Dendritic cell treated with granulocyte-macrophage colony-stimulating factor and Interleukin-4, amounts not matched to agents 40 ng/mL and 50 ng/mL, for 4 days (primary cell): ENCODE measurements at regions not wholly inside any gene's neighbourhood (a gene's known extent, or its start where the extent isn't known, plus 50 kb on each side); places are given as distances from the start of the nearest gene placed in this dataset.

Source experiments
- H3K27ac Mint-ChIP-seq: one replicate; pipeline ENCODE4 v1.8.0; 2022; ENCODE audit warnings: mild to moderate bottlenecking, mixed read lengths
- H3K27me3 Mint-ChIP-seq: one replicate; pipeline ENCODE4 v1.8.0; 2022; ENCODE audit warnings: mild to moderate bottlenecking, mixed read lengths
- H3K36me3 Mint-ChIP-seq: one replicate; pipeline ENCODE4 v1.8.0; 2022; ENCODE audit warnings: low read depth, mixed read lengths
- H3K4me1 Mint-ChIP-seq: one replicate; pipeline ENCODE4 v1.8.0; 2022; ENCODE audit warnings: low read depth, mixed read lengths
- H3K4me3 Mint-ChIP-seq: one replicate; pipeline ENCODE4 v1.8.0; 2022; ENCODE audit warnings: mild to moderate bottlenecking, moderate library complexity, mixed read lengths
- H3K9me3 Mint-ChIP-seq: one replicate; pipeline ENCODE4 v1.8.0; 2022; ENCODE audit warnings: mixed read lengths
- intact Hi-C: fragments of 100-400 bp; cut with micrococcal nuclease; formaldehyde crosslinking; loops from one replicate; pipeline ENCODE4 v1.15.0; 2022

DNA sequence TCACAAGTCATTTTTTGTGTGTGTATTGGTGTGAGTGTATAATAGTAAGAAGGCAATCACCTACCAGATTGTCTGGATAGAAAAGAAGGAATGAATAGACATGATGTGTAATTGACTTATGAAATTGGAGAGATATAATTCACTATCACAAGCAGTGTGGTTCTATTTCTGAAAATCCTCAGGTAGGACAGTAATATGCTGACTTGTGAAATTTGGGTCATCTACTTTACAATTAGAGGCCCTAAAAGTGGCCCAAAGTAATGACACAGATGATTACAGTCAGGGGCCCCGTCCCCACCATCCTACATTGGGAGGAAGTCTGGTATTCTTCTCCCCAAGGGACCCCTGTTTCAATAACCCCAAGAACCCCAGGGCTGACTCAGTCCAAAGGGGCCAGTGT is 73.6 kb upstream of the SELENOK start:
- intact Hi-C loops, result no loop called here
- Mint-ChIP-seq H3K9me3 (peaks cover 24% of the 10 kb centered on the region), H3K36me3 (no peaks in the 10 kb centered on the region)

DNA sequence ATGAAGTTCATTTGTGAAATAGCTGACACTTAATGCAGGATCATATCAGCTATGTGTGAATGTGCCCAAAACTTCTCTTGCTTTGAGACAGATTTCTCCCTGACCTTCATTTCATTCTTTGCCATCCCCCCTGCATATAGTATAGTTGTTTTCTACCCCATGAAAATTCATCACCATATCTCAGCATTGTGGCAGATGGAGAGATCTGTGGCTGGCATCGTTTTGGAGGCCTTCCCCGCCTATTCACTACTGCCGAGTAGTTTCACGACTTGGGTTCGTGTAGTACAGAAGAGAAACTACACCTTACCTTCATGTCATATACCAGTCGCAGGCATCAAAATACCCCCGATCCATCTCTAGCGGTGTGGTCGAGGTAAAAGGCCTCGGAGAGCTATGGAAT is 66.2 kb upstream of the SELENOK start:
- peaks cover 1% of the 10 kb centered on the region for H3K27me3 Mint-ChIP-seq
- H3K4me3 Mint-ChIP-seq, result no peak overlapping the region
- no peaks in the 10 kb centered on the region for H3K36me3 Mint-ChIP-seq
- H3K4me1 Mint-ChIP-seq, result no peaks in the 10 kb centered on the region
- no peaks in the 10 kb centered on the region for H3K9me3 Mint-ChIP-seq
- intact Hi-C loops, result no loop called here
- H3K27ac Mint-ChIP-seq, result no peak overlapping the region

More for the DNA sequence above, 73.6 kb upstream of the SELENOK start:
- H3K4me1 Mint-ChIP-seq, result no peaks in the 10 kb centered on the region
- no peaks in the 10 kb centered on the region for H3K27me3 Mint-ChIP-seq
- H3K4me3 Mint-ChIP-seq, result no peak overlapping the region
- no peak overlapping the region for H3K27ac Mint-ChIP-seq

DNA sequence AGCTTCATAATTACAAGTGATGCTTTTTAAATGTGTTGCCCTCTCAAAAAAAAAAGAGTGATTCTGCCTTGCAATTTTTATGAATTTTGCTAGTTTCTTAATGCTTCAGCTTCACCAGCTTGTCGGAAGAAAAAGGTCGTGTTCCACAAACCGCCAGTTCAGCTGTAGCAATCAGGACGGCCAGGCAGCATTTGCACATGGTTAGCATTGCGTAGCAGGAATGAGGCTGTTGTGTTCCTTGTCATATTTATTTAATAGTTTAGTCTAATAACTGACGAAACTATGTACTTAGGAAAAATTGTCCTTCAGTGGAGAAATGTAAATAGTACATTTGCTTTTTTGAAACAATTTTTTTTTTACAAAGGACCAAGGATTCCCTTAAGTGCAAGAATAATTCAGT is 64.9 kb upstream of the SELENOK start:
- no peak overlapping the region for H3K4me3 Mint-ChIP-seq

DNA sequence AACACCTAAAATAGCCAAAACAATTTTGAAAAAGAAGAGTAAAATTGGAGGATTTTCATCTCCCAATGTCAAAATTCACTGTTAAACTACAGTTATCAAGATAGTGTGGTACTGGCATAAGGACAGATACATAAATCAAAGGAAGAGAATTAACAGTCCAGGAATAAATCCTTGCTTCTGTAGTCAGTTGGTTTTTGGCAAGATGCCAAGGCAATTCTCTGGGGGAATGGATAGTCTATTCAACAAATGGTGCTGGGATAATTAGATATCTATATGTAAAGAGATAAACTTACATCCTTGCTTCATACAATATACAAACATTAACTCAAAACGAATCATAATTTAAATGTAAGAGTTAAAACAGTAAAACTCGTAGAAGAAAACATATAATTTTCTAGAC is 57.9 kb upstream of the SELENOK start:
- H3K4me3 Mint-ChIP-seq, result no peak overlapping the region
- H3K9me3 Mint-ChIP-seq, result peaks cover 24% of the 10 kb centered on the region
- no peaks in the 10 kb centered on the region for H3K4me1 Mint-ChIP-seq
- H3K27ac Mint-ChIP-seq, result no peak overlapping the region
- intact Hi-C loops, result no loop called here
- H3K36me3 Mint-ChIP-seq, result no peaks in the 10 kb centered on the region
- peaks cover 1% of the 10 kb centered on the region for H3K27me3 Mint-ChIP-seq

More for the DNA sequence above, 64.9 kb upstream of the SELENOK start:
- no peaks in the 10 kb centered on the region for H3K36me3 Mint-ChIP-seq
- H3K27ac Mint-ChIP-seq, result no peak overlapping the region
- no peaks in the 10 kb centered on the region for H3K4me1 Mint-ChIP-seq
- intact Hi-C loops, result no loop called here
- no peaks in the 10 kb centered on the region for H3K9me3 Mint-ChIP-seq
- H3K27me3 Mint-ChIP-seq, result peaks cover 1% of the 10 kb centered on the region

DNA sequence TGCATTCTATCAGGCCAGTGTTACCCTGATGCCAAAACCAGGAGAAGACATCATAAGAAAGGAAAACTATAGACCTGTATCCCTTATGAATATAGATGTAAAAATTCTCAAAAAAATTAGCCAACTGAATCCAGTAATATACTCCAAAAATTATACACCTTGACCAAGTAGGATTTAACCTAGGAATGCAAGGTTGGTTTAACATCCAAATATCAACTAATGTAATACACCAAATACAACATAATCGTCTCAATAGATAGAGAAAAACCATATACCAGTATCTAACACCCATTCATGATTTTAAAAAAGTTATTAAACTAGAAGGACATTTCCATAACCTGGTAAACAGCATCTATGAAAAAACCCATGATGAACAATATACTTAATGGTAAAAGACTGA is 56.5 kb upstream of the SELENOK start:
- Mint-ChIP-seq H3K27me3 (no peaks in the 10 kb centered on the region), H3K4me1 (no peaks in the 10 kb centered on the region), H3K4me3 (no peak overlapping the region), H3K36me3 (no peaks in the 10 kb centered on the region), H3K27ac (no peak overlapping the region), H3K9me3 (peaks cover 24% of the 10 kb centered on the region)
- intact Hi-C loops, result no loop called here

DNA sequence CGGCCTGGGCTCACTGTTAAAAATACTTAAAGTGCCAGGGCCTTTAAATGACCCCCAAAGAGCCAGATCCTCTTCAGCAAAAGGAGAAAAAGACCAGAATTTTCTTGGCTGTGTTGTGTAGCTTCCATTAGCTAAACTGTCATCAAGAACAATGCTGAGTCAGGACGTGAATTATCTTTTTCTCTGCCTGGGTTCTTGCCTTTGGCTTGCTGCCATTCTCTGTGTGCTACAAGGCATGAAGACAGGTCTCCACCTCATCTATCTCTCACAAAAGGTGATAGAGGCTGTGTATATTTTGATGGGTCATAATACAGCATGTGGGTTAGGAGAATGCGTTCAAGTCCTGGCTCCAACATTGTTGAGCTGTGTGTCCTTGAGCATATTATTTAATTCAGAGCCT is 52.4 kb upstream of the SELENOK start:
- intact Hi-C loops, result no loop called here
- no peaks in the 10 kb centered on the region for H3K36me3 Mint-ChIP-seq
- no peak overlapping the region for H3K27ac Mint-ChIP-seq
- H3K27me3 Mint-ChIP-seq, result peaks cover 15% of the 10 kb centered on the region
- H3K4me3 Mint-ChIP-seq, result no peak overlapping the region
- peaks cover 24% of the 10 kb centered on the region for H3K9me3 Mint-ChIP-seq
- H3K4me1 Mint-ChIP-seq, result no peaks in the 10 kb centered on the region

DNA sequence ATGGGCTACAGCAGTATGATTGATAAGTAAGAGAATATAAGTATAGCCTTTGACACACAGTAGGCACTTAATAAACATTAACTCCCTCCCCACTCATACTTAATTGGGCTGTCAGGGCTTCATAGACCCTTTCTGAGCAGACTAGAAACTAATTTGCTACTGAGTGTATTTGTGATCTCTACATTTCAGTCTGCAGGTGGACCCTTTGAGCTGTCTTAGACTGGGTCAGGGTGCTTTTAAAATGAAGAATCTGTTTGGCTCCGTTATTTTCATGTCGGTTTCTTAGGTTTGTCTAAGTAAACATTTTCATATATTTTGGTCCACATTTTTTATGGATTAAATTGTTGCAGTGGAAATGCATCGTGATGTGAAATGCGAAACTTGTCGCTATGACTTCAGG is 50.3 kb upstream of the SELENOK start:
- no peak overlapping the region for H3K27ac Mint-ChIP-seq
- H3K9me3 Mint-ChIP-seq, result peaks cover 16% of the 10 kb centered on the region
- intact Hi-C loops, result no loop called here
- no peaks in the 10 kb centered on the region for H3K36me3 Mint-ChIP-seq
- no peaks in the 10 kb centered on the region for H3K4me1 Mint-ChIP-seq
- H3K27me3 Mint-ChIP-seq, result peaks cover 17% of the 10 kb centered on the region
- no peak overlapping the region for H3K4me3 Mint-ChIP-seq
